ENCODE measurements at regions not wholly inside any gene's neighbourhood (a gene's known extent, or its start where the extent isn't known, plus 50 kb on each side); places are given as distances from the start of the nearest gene placed in this dataset.

DNA sequence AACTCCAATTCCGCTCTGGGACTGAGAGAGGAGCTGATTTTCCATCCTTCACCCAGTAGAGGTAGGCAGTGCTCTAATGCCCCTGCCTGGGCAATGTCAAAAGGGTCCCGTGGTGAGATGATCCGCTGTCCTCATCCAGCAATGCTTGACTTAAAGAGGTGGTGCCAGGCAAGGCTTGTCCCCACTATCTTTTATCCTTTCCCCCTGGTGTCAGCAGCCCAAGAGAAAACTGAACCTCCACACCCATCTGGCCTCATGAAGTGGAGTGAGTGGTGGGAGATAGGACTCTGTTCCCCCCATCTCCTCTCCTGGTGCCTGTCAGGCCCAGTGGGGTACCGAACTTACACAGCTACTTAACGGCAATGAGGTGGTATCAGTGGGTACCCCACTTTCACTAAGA lies 107.1 kb downstream of the ABHD5 start:
- H3K9ac ChIP-seq (ENCODE audit: extremely low read depth, low read length, poor library complexity, severe bottlenecking) = no peak overlapping the region
- WGBS, 2 experiments (ENCODE audit: insufficient coverage in 1 of 2, insufficient read length in 1 of 2) = 86 to 93% methylated on average over 3 to 5 of the region's 5 CpGs
- no peaks in the 10 kb centered on the region for H3K4me1 ChIP-seq (ENCODE audit: control insufficient read depth, insufficient read depth, low read length)
- Mint-ChIP-seq H3K27me3 (ENCODE audit: insufficient read depth) (peaks cover 16% of the 10 kb centered on the region), H3K9me3 (peaks cover 6% of the 10 kb centered on the region), H3K36me3 (ENCODE audit: low read depth) (no peaks in the 10 kb centered on the region), H3K27ac (no peak overlapping the region), H3K4me1 (no peaks in the 10 kb centered on the region), H3K4me3 (no peak overlapping the region)
- peaks cover 5% of the 10 kb centered on the region for H3K27me3 ChIP-seq (ENCODE audit: control insufficient read depth, insufficient read depth, low read length, poor library complexity, severe bottlenecking)
- no peaks in the 10 kb centered on the region for H3K9me3 ChIP-seq (ENCODE audit: control insufficient read depth, low read length)
- H3K4me3 ChIP-seq (ENCODE audit: low read length) = no peak overlapping the region
- no peaks in the 10 kb centered on the region for H3K36me3 ChIP-seq (ENCODE audit: control insufficient read depth, insufficient read depth, low read length)
- no peak for TF ChIP-seq CTCF (conservative IDR thresholded peaks at IDR 0.05)
- no peak for DNase-seq
- no peak overlapping the region for H3K27ac ChIP-seq (ENCODE audit: low read depth, low read length)

DNA sequence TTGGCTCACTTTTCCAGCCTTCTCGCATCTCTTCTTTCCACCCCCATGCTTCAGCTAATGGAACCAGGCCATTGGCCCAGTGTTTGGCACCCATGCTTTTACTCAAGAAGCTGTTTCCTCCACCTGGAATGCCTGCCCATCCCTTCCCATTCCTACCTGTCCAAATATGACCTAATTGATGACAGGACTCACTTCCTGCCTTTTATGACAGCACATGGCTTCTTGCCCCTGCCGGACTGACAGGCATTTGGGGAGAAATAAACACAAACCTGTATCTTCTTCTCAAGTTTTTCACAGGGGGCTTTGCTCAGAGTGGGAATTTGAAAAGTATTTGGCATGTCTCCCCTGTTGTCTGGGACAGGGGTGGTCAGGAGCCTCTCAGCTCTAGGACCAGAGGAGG lies 120.1 kb downstream of the ABHD5 start:
- H3K27me3 ChIP-seq (ENCODE audit: control insufficient read depth, insufficient read depth, low read length, poor library complexity, severe bottlenecking) = no peaks in the 10 kb centered on the region
- TF ChIP-seq CTCF (conservative IDR thresholded peaks at IDR 0.05) = no peak
- Mint-ChIP-seq H3K9me3 (no peaks in the 10 kb centered on the region), H3K4me3 (no peak overlapping the region), H3K27me3 (ENCODE audit: insufficient read depth) (peaks cover 15% of the 10 kb centered on the region), H3K27ac (no peak overlapping the region), H3K4me1 (no peaks in the 10 kb centered on the region), H3K36me3 (ENCODE audit: low read depth) (no peaks in the 10 kb centered on the region)
- no peak overlapping the region for H3K9ac ChIP-seq (ENCODE audit: extremely low read depth, low read length, poor library complexity, severe bottlenecking)
- H3K27ac ChIP-seq (ENCODE audit: low read depth, low read length) = no peak overlapping the region
- H3K4me3 ChIP-seq (ENCODE audit: low read length) = no peak overlapping the region
- no peaks in the 10 kb centered on the region for H3K36me3 ChIP-seq (ENCODE audit: control insufficient read depth, insufficient read depth, low read length)
- no peaks in the 10 kb centered on the region for H3K9me3 ChIP-seq (ENCODE audit: control insufficient read depth, low read length)
- H3K4me1 ChIP-seq (ENCODE audit: control insufficient read depth, insufficient read depth, low read length) = no peaks in the 10 kb centered on the region
- DNase-seq = no peak
- 60 to 89% methylated on average over 1 to 2 of the region's 2 CpGs for WGBS, 2 experiments (ENCODE audit: insufficient coverage in 1 of 2, insufficient read length in 1 of 2)

DNA sequence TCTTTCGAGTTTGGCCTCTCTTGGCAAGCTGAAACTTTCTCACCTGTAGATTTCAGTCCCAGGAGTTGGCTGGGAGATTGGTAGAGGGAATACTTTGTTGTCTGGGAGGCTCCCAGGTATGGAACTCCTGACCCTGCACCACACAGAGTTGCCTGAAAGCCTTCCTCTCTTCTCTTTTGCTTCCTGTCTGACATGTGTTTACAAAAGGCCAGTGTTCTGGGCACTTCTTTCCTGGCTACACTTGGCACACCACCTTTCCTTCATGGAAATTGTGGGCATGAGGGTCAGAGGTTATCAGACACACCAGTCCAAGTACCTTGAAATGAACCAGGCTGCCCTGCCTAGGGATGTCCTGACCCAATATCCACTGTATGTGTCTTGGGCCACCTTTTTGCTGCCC lies 123.7 kb downstream of the ABHD5 start:
- DNase-seq = no peak
- WGBS, 2 experiments (ENCODE audit: insufficient coverage in 1 of 2, insufficient read length in 1 of 2) = 100% methylated on average over 1 of the region's 1 CpG; no CpG with 5 or more reads in 1 of the 2 experiments
- H3K4me3 Mint-ChIP-seq = no peak overlapping the region
- H3K27ac ChIP-seq (ENCODE audit: low read depth, low read length) = no peak overlapping the region
- no peaks in the 10 kb centered on the region for H3K9me3 Mint-ChIP-seq
- H3K27me3 Mint-ChIP-seq (ENCODE audit: insufficient read depth) = peaks cover 7% of the 10 kb centered on the region
- no peak overlapping the region for H3K27ac Mint-ChIP-seq
- no peak for TF ChIP-seq CTCF (conservative IDR thresholded peaks at IDR 0.05)
- no peaks in the 10 kb centered on the region for H3K36me3 Mint-ChIP-seq (ENCODE audit: low read depth)
- no peak overlapping the region for H3K4me3 ChIP-seq (ENCODE audit: low read length)
- H3K36me3 ChIP-seq (ENCODE audit: control insufficient read depth, insufficient read depth, low read length) = no peaks in the 10 kb centered on the region
- H3K9me3 ChIP-seq (ENCODE audit: control insufficient read depth, low read length) = no peaks in the 10 kb centered on the region
- H3K27me3 ChIP-seq (ENCODE audit: control insufficient read depth, insufficient read depth, low read length, poor library complexity, severe bottlenecking) = peaks cover 12% of the 10 kb centered on the region
- no peak overlapping the region for H3K9ac ChIP-seq (ENCODE audit: extremely low read depth, low read length, poor library complexity, severe bottlenecking)
- no peaks in the 10 kb centered on the region for H3K4me1 ChIP-seq (ENCODE audit: control insufficient read depth, insufficient read depth, low read length)
- H3K4me1 Mint-ChIP-seq = no peaks in the 10 kb centered on the region
